Smooth muscle cell (in vitro differentiated cells): ENCODE measurements at regions not wholly inside any gene's neighbourhood (a gene's known extent, or its start where the extent isn't known, plus 50 kb on each side); places are given as distances from the start of the nearest gene placed in this dataset.
"Not testable (repeated sequence)": the region's sequence is repeated elsewhere in the genome, so short reads cannot be mapped to it uniquely, and the experiment has no call there.

ENCODE experiments used
- DNase-seq: peaks from one replicate; lab custom pipeline; 2025; ENCODE audit not compliant: unreplicated experiment; lab: John Stamatoyannopoulos, UW
- H2AFZ ChIP-seq: fragments of 200-600 bp; sonication (generic); 2 replicates; pipeline ENCODE4 v1.6.0; 2016; ENCODE audit warnings: antibody characterized with exemption, low read depth, mild to moderate bottlenecking
- H3F3A ChIP-seq: fragments of 200-600 bp; sonication (generic); 2 replicates; pipeline ENCODE4 v1.6.0; 2017; ENCODE audit warnings: antibody characterized with exemption, low read depth
- H3K27ac ChIP-seq: fragments of 200-600 bp; sonication (generic); 2 replicates; pipeline ENCODE4 v1.5.1; 2016; ENCODE audit warnings: low read depth, mild to moderate bottlenecking
- H3K27me3 ChIP-seq: fragments of 200-600 bp; sonication (generic); 2 replicates; pipeline ENCODE4 v1.6.1; 2016; ENCODE audit warnings: low read depth, mild to moderate bottlenecking
- H3K36me3 ChIP-seq: fragments of 200-600 bp; sonication (generic); 2 replicates; pipeline ENCODE4 v1.5.1; 2016; ENCODE audit warnings: low read depth
- H3K4me1 ChIP-seq: fragments of 200-600 bp; sonication (generic); 2 replicates; pipeline ENCODE4 v1.5.1; 2016; ENCODE audit warnings: low read depth
- H3K4me2 ChIP-seq: fragments of 200-600 bp; sonication (generic); 2 replicates; pipeline ENCODE4 v1.6.0; 2016; ENCODE audit warnings: mild to moderate bottlenecking
- H3K4me3 ChIP-seq: fragments of 200-600 bp; sonication (generic); 2 replicates; pipeline ENCODE4 v1.5.1; 2016; ENCODE audit warnings: mild to moderate bottlenecking
- H3K79me2 ChIP-seq: fragments of 200-600 bp; sonication (generic); 2 replicates; pipeline ENCODE4 v1.6.0; 2016; ENCODE audit warnings: low read depth, mild to moderate bottlenecking
- H3K9ac ChIP-seq: fragments of 200-600 bp; sonication (generic); 2 replicates; pipeline ENCODE4 v1.6.0; 2016; ENCODE audit warnings: low read depth
- H3K9me3 ChIP-seq: fragments of 200-600 bp; sonication (generic); replicated peaks from 2 replicates; pipeline ENCODE4 v1.5.1; 2016; ENCODE audit warnings: low read depth
- H4K20me1 ChIP-seq: fragments of 200-600 bp; sonication (generic); 2 replicates; pipeline ENCODE4 v1.6.0; 2016; ENCODE audit warnings: low read depth
- CTCF ChIP-seq: fragments of 200-600 bp; sonication (generic); IDR thresholded peaks from 2 replicates; pipeline ENCODE4 v1.5.1; 2017; ENCODE audit warnings: borderline replicate concordance, mild to moderate bottlenecking, antibody characterized with exemption; ENCODE audit not compliant: insufficient read depth, poor library complexity, severe bottlenecking
- WGBS: methylation state at CpG from one replicate; pipeline ENCODE4 v1.1.7; 2016; ENCODE audit warnings: low lambda C conversion rate; 5-methylcytosine and 5-hydroxymethylcytosine counted together

- Histone ChIP-seq H3K9me3 (no peaks in the 10 kb centered on the region), H3K4me2 (no peak overlapping the region), H3F3A (no peaks in the 10 kb centered on the region), H3K9ac (no peak overlapping the region), H2AFZ (no peak overlapping the region), H3K27me3 (no peaks in the 10 kb centered on the region), H3K79me2 (no peaks in the 10 kb centered on the region), H3K4me1 (no peaks in the 10 kb centered on the region), H3K36me3 (no peaks in the 10 kb centered on the region), H3K27ac (no peak overlapping the region), H4K20me1 (no peaks in the 10 kb centered on the region), H3K4me3 (no peak overlapping the region)
- DNase-seq: no peak
- no peak for TF ChIP-seq CTCF
- 93% methylated on average over 10 of the region's 10 CpGs for WGBS
Measured at GRCh38 chr11:121967131-121967704, 148.8 kb downstream of the BLID start.

GRCh38 chr11:121965330-121965729 lies 150.7 kb downstream of the BLID start:
- DNase-seq: no peak
- Histone ChIP-seq H4K20me1 (no peaks in the 10 kb centered on the region), H3K27me3 (no peaks in the 10 kb centered on the region), H3K4me2 (peak overlapping the region; percentile 50), H2AFZ (no peak overlapping the region), H3K4me1 (no peaks in the 10 kb centered on the region), H3K9ac (no peak overlapping the region), H3F3A (no peaks in the 10 kb centered on the region), H3K79me2 (no peaks in the 10 kb centered on the region), H3K9me3 (no peaks in the 10 kb centered on the region), H3K36me3 (no peaks in the 10 kb centered on the region), H3K27ac (peak overlapping the region; percentile 27), H3K4me3 (no peak overlapping the region)
- no peak for TF ChIP-seq CTCF
- WGBS: 82% methylated on average over 4 of the region's 4 CpGs

GRCh38 chr11:121964591-121964990 lies 151.4 kb downstream of the BLID start:
- 47% methylated on average over 4 of the region's 4 CpGs for WGBS
- Histone ChIP-seq H3K4me1 (no peaks in the 10 kb centered on the region), H3K36me3 (no peaks in the 10 kb centered on the region), H3K27ac (no peak overlapping the region), H3K27me3 (no peaks in the 10 kb centered on the region), H3K79me2 (no peaks in the 10 kb centered on the region), H3K9ac (no peak overlapping the region), H3K9me3 (no peaks in the 10 kb centered on the region), H3K4me3 (no peak overlapping the region), H3K4me2 (peak overlapping the region; percentile 50), H4K20me1 (no peaks in the 10 kb centered on the region), H2AFZ (no peak overlapping the region), H3F3A (no peaks in the 10 kb centered on the region)
- no peak for DNase-seq
- no peak for TF ChIP-seq CTCF

GRCh38 chr11:121963846-121964245 lies 152.2 kb downstream of the BLID start:
- not testable (repeated sequence) for H2AFZ ChIP-seq, H4K20me1 ChIP-seq, H3K79me2 ChIP-seq, H3K27ac ChIP-seq, H3K36me3 ChIP-seq, H3K4me2 ChIP-seq, H3K9me3 ChIP-seq, H3K4me3 ChIP-seq, H3K27me3 ChIP-seq, DNase-seq, H3K4me1 ChIP-seq, H3K9ac ChIP-seq, H3F3A ChIP-seq
- WGBS: 78% methylated on average over 3 of the region's 3 CpGs
